GM12892 (cell line): ENCODE measurements at regions not wholly inside any gene's neighbourhood (a gene's known extent, or its start where the extent isn't known, plus 50 kb on each side); places are given as distances from the start of the nearest gene placed in this dataset.

Source experiments
- POLR2A ChIP-seq: IDR thresholded peaks from 2 replicates; pipeline ENCODE4 v1.6.1; 2011; ENCODE audit warnings: low read depth, low read length, control low read depth
- TAF1 ChIP-seq: IDR thresholded peaks from 2 replicates; pipeline ENCODE4 v1.6.1; 2011; ENCODE audit warnings: low read depth, mild to moderate bottlenecking, control low read depth, low read length, borderline replicate concordance

GRCh38 chr7:42745357-42746059 lies 166.4 kb downstream of the C7orf25 start:
- TF ChIP-seq TAF1, result no peak
- no peak for TF ChIP-seq POLR2A
